HG02870 (cell line): ENCODE measurements at regions not wholly inside any gene's neighbourhood (a gene's known extent, or its start where the extent isn't known, plus 50 kb on each side); places are given as distances from the start of the nearest gene placed in this dataset.
"Not testable (repeated sequence)": the region's sequence is repeated elsewhere in the genome, so short reads cannot be mapped to it uniquely, and the experiment has no call there.

ENCODE experiments used
- ATAC-seq: cut with Tn5 transposase; IDR thresholded peaks from one replicate; pipeline ENCODE4 v1.9.1; 2021; ENCODE audit warnings: mild to moderate bottlenecking, moderate library complexity; ENCODE audit not compliant: unreplicated experiment

- not testable (repeated sequence) for ATAC-seq
Observed at GRCh38 chr2:95725191-95725590, 133.4 kb downstream of the TRIM43 start.

GRCh38 chr2:95725677-95726076, 133.9 kb downstream of the TRIM43 start:
- ATAC-seq = not testable (repeated sequence)

- not testable (repeated sequence) for ATAC-seq
Observed at GRCh38 chr2:95727420-95727819, 135.6 kb downstream of the TRIM43 start.

GRCh38 chr2:95728878-95729596, 137.2 kb downstream of the TRIM43 start:
- no peak for ATAC-seq

- ATAC-seq = no peak
Observed at GRCh38 chr2:95729597-95729955, 137.8 kb downstream of the TRIM43 start.

- ATAC-seq = no peak
Observed at GRCh38 chr2:95730813-95731212, 139.0 kb downstream of the TRIM43 start.

- ATAC-seq = no peak
Observed at GRCh38 chr2:95734976-95735890, 143.4 kb downstream of the TRIM43 start.

- ATAC-seq = no peak
Observed at GRCh38 chr2:95738301-95738700, 146.5 kb downstream of the TRIM43 start.

GRCh38 chr2:95752126-95752525, 160.3 kb downstream of the TRIM43 start:
- not testable (repeated sequence) for ATAC-seq

- ATAC-seq = not testable (repeated sequence)
Observed at GRCh38 chr2:95753812-95754211, 162.0 kb downstream of the TRIM43 start.

- not testable (repeated sequence) for ATAC-seq
Observed at GRCh38 chr2:95754213-95754612, 162.4 kb downstream of the TRIM43 start.

GRCh38 chr2:95754819-95755563, 163.2 kb downstream of the TRIM43 start:
- not testable (repeated sequence) for ATAC-seq

GRCh38 chr2:95755956-95756669, 164.3 kb downstream of the TRIM43 start:
- not testable (repeated sequence) for ATAC-seq

- ATAC-seq = no peak
Observed at GRCh38 chr2:95757988-95758387, 166.2 kb downstream of the TRIM43 start.

- no peak for ATAC-seq
Observed at GRCh38 chr2:95759481-95760246, 167.9 kb downstream of the TRIM43 start.

- ATAC-seq = no peak
Observed at GRCh38 chr2:95760806-95761525, 169.2 kb downstream of the TRIM43 start.

- ATAC-seq = no peak
Observed at GRCh38 chr2:95761556-95761955, 169.8 kb downstream of the TRIM43 start.

- not testable (repeated sequence) for ATAC-seq
Observed at GRCh38 chr2:95762023-95763021, 170.5 kb downstream of the TRIM43 start.
